Endodermal cell (in vitro differentiated cells): ENCODE measurements at regions not wholly inside any gene's neighbourhood (a gene's known extent, or its start where the extent isn't known, plus 50 kb on each side); places are given as distances from the start of the nearest gene placed in this dataset.

Experiments
- DNase-seq: peaks from one replicate; pipeline ENCODE4 v3.0.0-alpha.2; 2017
- H3K27ac ChIP-seq: 2 replicates; pipeline ENCODE4 v1.5.1; 2013; ENCODE audit warnings: mild to moderate bottlenecking, low read depth, low read length, moderate library complexity
- H3K27me3 ChIP-seq: 2 replicates; pipeline ENCODE4 v1.6.1; 2013; ENCODE audit warnings: mild to moderate bottlenecking, low read length, moderate library complexity; ENCODE audit not compliant: insufficient read depth, control insufficient read depth, poor library complexity, severe bottlenecking
- H3K36me3 ChIP-seq: 2 replicates; pipeline ENCODE4 v1.7.0; 2013; ENCODE audit warnings: mild to moderate bottlenecking, low read length, moderate library complexity; ENCODE audit not compliant: control insufficient read depth, insufficient read depth
- H3K4me1 ChIP-seq: one replicate; pipeline ENCODE4 v1.7.0; 2013; ENCODE audit warnings: low read length; ENCODE audit not compliant: control insufficient read depth, insufficient read depth
- H3K4me3 ChIP-seq: 2 replicates; pipeline ENCODE4 v1.5.1; 2013; ENCODE audit warnings: mild to moderate bottlenecking, low read length, moderate library complexity
- H3K9ac ChIP-seq: 2 replicates; pipeline ENCODE4 v1.6.1; 2013; ENCODE audit warnings: mild to moderate bottlenecking, low read length, moderate library complexity; ENCODE audit not compliant: poor library complexity, severe bottlenecking; ENCODE audit errors: extremely low read depth
- H3K9me3 ChIP-seq: 2 replicates; pipeline ENCODE4 v1.6.1; 2013; ENCODE audit warnings: mild to moderate bottlenecking, low read length, moderate library complexity; ENCODE audit not compliant: control insufficient read depth
- H3K27ac Mint-ChIP-seq: 2 replicates; pipeline ENCODE4 v1.8.0; 2020; ENCODE audit warnings: mixed read lengths
- H3K27me3 Mint-ChIP-seq: 2 replicates; pipeline ENCODE4 v1.8.0; 2021; ENCODE audit warnings: mild to moderate bottlenecking, mixed read lengths; ENCODE audit not compliant: insufficient read depth
- H3K36me3 Mint-ChIP-seq: 2 replicates; pipeline ENCODE4 v1.8.0; 2020; ENCODE audit warnings: low read depth, mixed read lengths
- H3K4me1 Mint-ChIP-seq: 2 replicates; pipeline ENCODE4 v1.8.0; 2020; ENCODE audit warnings: mixed read lengths
- H3K4me3 Mint-ChIP-seq: 2 replicates; pipeline ENCODE4 v1.8.0; 2020; ENCODE audit warnings: mild to moderate bottlenecking, moderate library complexity, mixed read lengths
- H3K9me3 Mint-ChIP-seq: 2 replicates; pipeline ENCODE4 v1.8.0; 2020; ENCODE audit warnings: mild to moderate bottlenecking, mixed read lengths
- CTCF ChIP-seq: fragments of 200-600 bp; sonication (generic); conservative IDR thresholded peaks from 2 replicates; pipeline ENCODE4 v1.5.0; 2021; ENCODE audit warnings: antibody characterized with exemption, mild to moderate bottlenecking
- WGBS, 2 experiments: methylation state at CpG; one replicate each; pipeline versions ENCODE4 v1.1.5 to v1.1.7; 2013; ENCODE audit warnings: missing lambda C conversion rate in 2 of 2, mixed read lengths in 1 of 2; ENCODE audit not compliant: insufficient coverage in 1 of 2, insufficient read length in 1 of 2; 5-methylcytosine and 5-hydroxymethylcytosine counted together

- Mint-ChIP-seq H3K4me3 (no peak overlapping the region), H3K27me3 (no peaks in the 10 kb centered on the region), H3K4me1 (no peaks in the 10 kb centered on the region), H3K27ac (no peak overlapping the region), H3K9me3 (peaks cover 68% of the 10 kb centered on the region), H3K36me3 (no peaks in the 10 kb centered on the region)
- WGBS, 2 experiments, result 82 to 100% methylated on average over 1 of the region's 1 CpG
- H3K9me3 ChIP-seq, result no peaks in the 10 kb centered on the region
- H3K4me1 ChIP-seq, result no peaks in the 10 kb centered on the region
- TF ChIP-seq CTCF, result no peak
- no peak overlapping the region for H3K4me3 ChIP-seq
- H3K36me3 ChIP-seq, result no peaks in the 10 kb centered on the region
- H3K27me3 ChIP-seq, result no peaks in the 10 kb centered on the region
- H3K27ac ChIP-seq, result no peak overlapping the region
- DNase-seq, result no peak
- no peak overlapping the region for H3K9ac ChIP-seq
These were observed 77.0 kb upstream of the ARMCX2 start for GRCh38 chrX:101736651-101737050.

- no peaks in the 10 kb centered on the region for H3K27me3 ChIP-seq
- Mint-ChIP-seq H3K4me1 (no peaks in the 10 kb centered on the region), H3K36me3 (no peaks in the 10 kb centered on the region), H3K27ac (no peak overlapping the region), H3K9me3 (peaks cover 50% of the 10 kb centered on the region), H3K4me3 (no peak overlapping the region), H3K27me3 (no peaks in the 10 kb centered on the region)
- TF ChIP-seq CTCF, result no peak
- H3K9me3 ChIP-seq, result no peaks in the 10 kb centered on the region
- no peak overlapping the region for H3K9ac ChIP-seq
- WGBS, 2 experiments, result 95% methylated on average over 1 of the region's 1 CpG; no CpG with 5 or more reads in 1 of the 2 experiments
- no peaks in the 10 kb centered on the region for H3K4me1 ChIP-seq
- no peak overlapping the region for H3K4me3 ChIP-seq
- no peak for DNase-seq
- H3K27ac ChIP-seq, result peak overlapping the region; percentile 44
- H3K36me3 ChIP-seq, result no peaks in the 10 kb centered on the region
These were observed 73.2 kb upstream of the ARMCX2 start for GRCh38 chrX:101732870-101733269.

GRCh38 chrX:101729986-101730385 lies 70.3 kb upstream of the ARMCX2 start:
- H3K27ac Mint-ChIP-seq, result no peak overlapping the region
- H3K9ac ChIP-seq, result no peak overlapping the region
- TF ChIP-seq CTCF, result no peak
- H3K9me3 Mint-ChIP-seq, result peaks cover 39% of the 10 kb centered on the region
- H3K27ac ChIP-seq, result no peak overlapping the region
- H3K4me1 ChIP-seq, result no peaks in the 10 kb centered on the region
- H3K4me3 ChIP-seq, result no peak overlapping the region
- H3K27me3 ChIP-seq, result no peaks in the 10 kb centered on the region
- H3K4me1 Mint-ChIP-seq, result no peaks in the 10 kb centered on the region
- H3K4me3 Mint-ChIP-seq, result no peak overlapping the region
- H3K27me3 Mint-ChIP-seq, result no peaks in the 10 kb centered on the region
- no peak for DNase-seq
- no peaks in the 10 kb centered on the region for H3K9me3 ChIP-seq
- H3K36me3 Mint-ChIP-seq, result no peaks in the 10 kb centered on the region
- H3K36me3 ChIP-seq, result no peaks in the 10 kb centered on the region
- 94 to 100% methylated on average over 1 of the region's 1 CpG for WGBS, 2 experiments
